MM.1S (cell line): ENCODE measurements at regions not wholly inside any gene's neighbourhood (a gene's known extent, or its start where the extent isn't known, plus 50 kb on each side); places are given as distances from the start of the nearest gene placed in this dataset.

Experiments used
- DNase-seq: peaks from one replicate; pipeline ENCODE4 v3.0.0-alpha.2; 2015
- H2AFZ ChIP-seq: fragments of 300-600 bp; sonication (generic); 2 replicates; pipeline ENCODE4 v1.6.0; 2016; ENCODE audit warnings: antibody characterized with exemption, low read length
- H3F3A ChIP-seq: fragments of 300-600 bp; sonication (generic); 2 replicates; pipeline ENCODE4 v1.6.1; 2016; ENCODE audit warnings: mild to moderate bottlenecking, antibody characterized with exemption, low read length, moderate library complexity, mixed read lengths; ENCODE audit not compliant: insufficient read depth
- H3K27ac ChIP-seq: fragments of 300-600 bp; sonication (generic); 2 replicates; pipeline ENCODE4 v1.5.1; 2016; ENCODE audit warnings: mild to moderate bottlenecking, low read length
- H3K27me3 ChIP-seq: fragments of 300-600 bp; sonication (generic); replicated peaks from 2 replicates; pipeline ENCODE4 v1.6.0; 2016; ENCODE audit warnings: low read length; ENCODE audit not compliant: insufficient read depth
- H3K36me3 ChIP-seq: fragments of 300-600 bp; sonication (generic); replicated peaks from 2 replicates; pipeline ENCODE4 v1.6.1; 2016; ENCODE audit warnings: mild to moderate bottlenecking, low read length, mixed read lengths; ENCODE audit not compliant: insufficient read depth
- H3K4me1 ChIP-seq: fragments of 300-600 bp; sonication (generic); 2 replicates; pipeline ENCODE4 v1.6.1; 2016; ENCODE audit warnings: low read length, mixed read lengths
- H3K4me2 ChIP-seq: fragments of 300-600 bp; sonication (generic); 2 replicates; pipeline ENCODE4 v1.6.0; 2016; ENCODE audit warnings: low read depth, low read length
- H3K4me3 ChIP-seq: fragments of 300-600 bp; sonication (generic); 2 replicates; pipeline ENCODE4 v1.5.1; 2016; ENCODE audit warnings: low read length, mixed read lengths
- H3K79me2 ChIP-seq: fragments of 300-600 bp; sonication (generic); 2 replicates; pipeline ENCODE4 v1.6.1; 2016; ENCODE audit warnings: mixed run types, low read length, mixed read lengths
- H3K9ac ChIP-seq: fragments of 300-600 bp; sonication (generic); 2 replicates; pipeline ENCODE4 v1.6.1; 2016; ENCODE audit warnings: low read length, mixed read lengths
- H3K9me2 ChIP-seq: fragments of 300-600 bp; sonication (generic); replicated peaks from 2 replicates; pipeline ENCODE4 v1.6.1; 2016; ENCODE audit warnings: mild to moderate bottlenecking, low read length, mixed read lengths; ENCODE audit not compliant: insufficient read depth
- H3K9me3 ChIP-seq: fragments of 300-600 bp; sonication (generic); replicated peaks from 2 replicates; pipeline ENCODE4 v1.6.1; 2016; ENCODE audit warnings: mild to moderate bottlenecking, low read length, mixed read lengths; ENCODE audit not compliant: insufficient read depth
- H4K20me1 ChIP-seq: fragments of 300-600 bp; sonication (generic); 2 replicates; pipeline ENCODE4 v1.6.1; 2016; ENCODE audit warnings: mild to moderate bottlenecking, low read length, moderate library complexity, mixed read lengths; ENCODE audit not compliant: insufficient read depth
- CTCF ChIP-seq: fragments of 300-600 bp; sonication (generic); IDR thresholded peaks from 2 replicates; pipeline ENCODE4 v1.5.1; 2016; ENCODE audit warnings: antibody characterized with exemption, low read length, mixed read lengths
- EZH2 ChIP-seq: fragments of 300-600 bp; sonication (generic); optimal IDR thresholded peaks from 2 replicates; pipeline ENCODE3; 2017; ENCODE audit warnings: low read depth, mild to moderate bottlenecking, antibody characterized with exemption, low read length, mixed read lengths
- EZH2phosphoT487 ChIP-seq: fragments of 300-600 bp; sonication (generic); IDR thresholded peaks from 2 replicates; pipeline ENCODE4 v1.6.1; 2018; ENCODE audit warnings: antibody characterized with exemption, low read length

GRCh38 chr3:3383461-3383860 lies 204.0 kb upstream of the CRBN start:
- Histone ChIP-seq H3F3A (no peaks in the 10 kb centered on the region), H3K4me3 (no peak overlapping the region), H3K4me2 (no peak overlapping the region), H3K9me3 (no peaks in the 10 kb centered on the region), H3K27ac (no peak overlapping the region), H3K9me2 (no peaks in the 10 kb centered on the region), H3K79me2 (no peaks in the 10 kb centered on the region), H3K9ac (no peak overlapping the region), H3K4me1 (no peaks in the 10 kb centered on the region), H4K20me1 (no peaks in the 10 kb centered on the region), H3K36me3 (no peaks in the 10 kb centered on the region), H2AFZ (no peak overlapping the region), H3K27me3 (no peaks in the 10 kb centered on the region)
- DNase-seq: no peak
- TF ChIP-seq EZH2phosphoT487 (no peak), CTCF (no peak), EZH2 (no peak)

GRCh38 chr3:3372210-3372777 lies 192.8 kb upstream of the CRBN start:
- no peak for DNase-seq
- TF ChIP-seq EZH2: no peak
- TF ChIP-seq CTCF: no peak
- no peak for TF ChIP-seq EZH2phosphoT487
- no peaks in the 10 kb centered on the region for H3K36me3 ChIP-seq
- no peak overlapping the region for H3K9ac ChIP-seq
- H3K9me2 ChIP-seq: no peaks in the 10 kb centered on the region
- H3K4me1 ChIP-seq: no peaks in the 10 kb centered on the region
- no peak overlapping the region for H3K4me3 ChIP-seq
- no peak overlapping the region for H3K27ac ChIP-seq
- H3K27me3 ChIP-seq: no peaks in the 10 kb centered on the region
- H3K79me2 ChIP-seq: no peaks in the 10 kb centered on the region
- H3K9me3 ChIP-seq: no peaks in the 10 kb centered on the region
- no peak overlapping the region for H2AFZ ChIP-seq
- H4K20me1 ChIP-seq: no peaks in the 10 kb centered on the region
- no peak overlapping the region for H3K4me2 ChIP-seq
- H3F3A ChIP-seq: no peaks in the 10 kb centered on the region

GRCh38 chr3:3368306-3368705 lies 188.8 kb upstream of the CRBN start:
- no peak for DNase-seq
- Histone ChIP-seq H3K4me2 (no peak overlapping the region), H3K79me2 (no peaks in the 10 kb centered on the region), H3K27me3 (no peaks in the 10 kb centered on the region), H2AFZ (no peak overlapping the region), H4K20me1 (no peaks in the 10 kb centered on the region), H3K9me3 (no peaks in the 10 kb centered on the region), H3K9ac (no peak overlapping the region), H3K9me2 (no peaks in the 10 kb centered on the region), H3K27ac (no peak overlapping the region), H3F3A (no peaks in the 10 kb centered on the region), H3K4me3 (no peak overlapping the region), H3K4me1 (no peaks in the 10 kb centered on the region), H3K36me3 (no peaks in the 10 kb centered on the region)
- no peak for TF ChIP-seq CTCF
- no peak for TF ChIP-seq EZH2phosphoT487
- TF ChIP-seq EZH2: no peak
